Astrocyte of the cerebellum (primary cell): ENCODE measurements at regions not wholly inside any gene's neighbourhood (a gene's known extent, or its start where the extent isn't known, plus 50 kb on each side); places are given as distances from the start of the nearest gene placed in this dataset.

Experiments used
- DNase-seq: peaks from one replicate; pipeline ENCODE4 v3.0.0-alpha.2; 2011; ENCODE audit warnings: low read depth
- H3K4me3 ChIP-seq: 2 replicates; pipeline ENCODE4 v1.5.1; 2011; ENCODE audit warnings: mild to moderate bottlenecking, low read depth, low read length, moderate library complexity
- CTCF ChIP-seq: IDR thresholded peaks from 2 replicates; pipeline ENCODE4 v1.5.1; 2012; ENCODE audit warnings: low read length, low read depth, moderate library complexity, mild to moderate bottlenecking; ENCODE audit errors: missing control alignments
- in situ Hi-C: cut with HindIII; loops from 2 replicates; pipeline ENCODE4 v1.10.0; 2017; ENCODE audit warnings: low sequenced_read_pairs

- no peak for DNase-seq
- in situ Hi-C loops: no loop called here
- H3K4me3 ChIP-seq: no peak overlapping the region
- no peak for TF ChIP-seq CTCF
These were observed 366.2 kb downstream of the WDR11 start for GRCh38 chr10:121217331-121217730.

GRCh38 chr10:121221072-121221471, 369.9 kb downstream of the WDR11 start:
- no peak for TF ChIP-seq CTCF
- in situ Hi-C loops: no loop called here
- H3K4me3 ChIP-seq: no peak overlapping the region
- no peak for DNase-seq

- in situ Hi-C loops: no loop called here
- no peak overlapping the region for H3K4me3 ChIP-seq
- no peak for DNase-seq
- no peak for TF ChIP-seq CTCF
These were observed 370.8 kb downstream of the WDR11 start for GRCh38 chr10:121221991-121222390.

- no peak for TF ChIP-seq CTCF
- in situ Hi-C loops: no loop called here
- H3K4me3 ChIP-seq: no peak overlapping the region
- DNase-seq: no peak
These were observed 371.7 kb downstream of the WDR11 start for GRCh38 chr10:121222842-121223241.

GRCh38 chr10:121231079-121231478, 367.2 kb downstream of the FGFR2 start:
- H3K4me3 ChIP-seq: no peak overlapping the region
- no peak for TF ChIP-seq CTCF
- in situ Hi-C loops: no loop called here
- no peak for DNase-seq

GRCh38 chr10:121232494-121232893, 365.8 kb downstream of the FGFR2 start:
- in situ Hi-C loops: no loop called here
- no peak for DNase-seq
- no peak overlapping the region for H3K4me3 ChIP-seq
- no peak for TF ChIP-seq CTCF

- H3K4me3 ChIP-seq: no peak overlapping the region
- no peak for DNase-seq
- no peak for TF ChIP-seq CTCF
- in situ Hi-C loops: no loop called here
These were observed 362.6 kb downstream of the FGFR2 start for GRCh38 chr10:121235692-121236091.
